GM18507 (cell line): ENCODE measurements at regions not wholly inside any gene's neighbourhood (a gene's known extent, or its start where the extent isn't known, plus 50 kb on each side); places are given as distances from the start of the nearest gene placed in this dataset.

Experiments used
- DNase-seq: peaks from one replicate; pipeline ENCODE4 v3.0.0; 2011; ENCODE audit warnings: low read depth; ENCODE audit not compliant: insufficient read length; ENCODE audit errors: extremely low spot score
- FAIRE-seq: peaks from 2 replicates; lab custom pipeline; 2011; peaks lifted over from hg19 to GRCh38; lab: Jason Lieb, UNC

GRCh38 chr18:46260016-46260878 is 156.1 kb downstream of the HAUS1 start:
- DNase-seq, result no peak
- no peak for FAIRE-seq

DNA sequence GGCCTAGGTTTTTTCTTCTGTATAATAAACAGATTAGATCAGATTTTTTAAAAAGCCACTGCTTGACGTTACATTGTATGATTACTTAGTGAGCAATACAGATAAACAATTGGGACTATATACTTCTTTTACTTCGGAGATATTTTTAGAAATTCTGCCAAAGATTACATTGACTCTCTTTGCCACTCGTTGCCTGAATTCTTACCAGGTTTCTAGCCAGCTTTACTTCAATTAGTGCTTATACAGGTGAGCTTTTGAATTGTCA is 156.6 kb downstream of the HAUS1 start:
- FAIRE-seq (no peak), DNase-seq (no peak)

GRCh38 chr18:46261799-46262198 is 157.6 kb downstream of the HAUS1 start:
- no peak for DNase-seq
- FAIRE-seq, result no peak

- FAIRE-seq, result no peak
- no peak for DNase-seq
Observed at GRCh38 chr18:46262856-46263255, 158.7 kb downstream of the HAUS1 start.

- FAIRE-seq, result no peak
Observed at GRCh38 chr18:46264255-46264654, 160.1 kb downstream of the HAUS1 start.

DNA sequence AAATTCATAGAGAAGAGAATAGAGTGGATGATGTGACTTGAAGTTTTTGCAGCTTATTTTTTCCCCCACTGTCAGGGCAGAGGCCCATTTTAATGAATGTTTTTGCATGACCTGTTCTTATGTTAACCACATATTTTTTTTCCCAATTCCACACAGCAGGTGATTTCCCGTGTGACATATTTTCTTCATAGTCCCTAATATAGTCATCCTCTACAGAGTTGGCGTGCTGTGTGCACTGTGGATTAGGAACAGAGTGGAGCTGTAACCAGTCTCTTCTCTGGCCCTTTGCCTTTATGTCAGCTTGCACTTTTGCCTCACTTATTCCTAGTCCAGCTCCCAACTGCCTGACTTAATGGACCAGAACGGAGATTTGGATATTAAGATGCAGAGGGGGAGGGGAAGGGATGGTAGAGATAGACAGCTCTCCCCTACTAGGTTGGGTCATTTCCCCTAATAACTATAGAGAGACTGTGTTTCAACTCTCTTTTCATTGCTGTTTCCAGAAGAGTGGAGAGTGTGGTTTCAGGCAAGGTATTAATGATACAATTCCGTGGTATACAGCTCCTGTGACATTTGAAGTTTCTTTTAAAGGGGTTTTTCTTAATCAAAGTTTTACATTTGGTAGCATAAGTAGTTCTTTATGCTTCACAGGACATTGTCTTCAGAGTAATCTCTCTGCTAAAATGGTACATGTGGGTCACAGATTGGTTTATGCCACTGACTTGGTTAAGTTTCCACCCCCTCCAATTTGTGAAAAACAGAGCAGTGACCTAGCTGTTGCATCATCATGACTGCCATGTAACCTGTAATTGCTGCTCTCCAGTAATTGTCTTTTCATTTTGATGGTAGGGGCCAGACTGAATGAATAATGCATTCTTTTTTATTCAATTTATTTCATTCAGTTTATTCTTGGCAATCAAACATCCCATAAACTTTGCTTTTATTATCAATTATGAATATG is 161.3 kb downstream of the HAUS1 start:
- FAIRE-seq, result no peak
- DNase-seq, result no peak

More at GRCh38 chr18:46264255-46264654, 160.1 kb downstream of the HAUS1 start:
- DNase-seq, result no peak

- no peak for FAIRE-seq
- no peak for DNase-seq
Observed at GRCh38 chr18:46266473-46266872, 162.3 kb downstream of the HAUS1 start.

DNA sequence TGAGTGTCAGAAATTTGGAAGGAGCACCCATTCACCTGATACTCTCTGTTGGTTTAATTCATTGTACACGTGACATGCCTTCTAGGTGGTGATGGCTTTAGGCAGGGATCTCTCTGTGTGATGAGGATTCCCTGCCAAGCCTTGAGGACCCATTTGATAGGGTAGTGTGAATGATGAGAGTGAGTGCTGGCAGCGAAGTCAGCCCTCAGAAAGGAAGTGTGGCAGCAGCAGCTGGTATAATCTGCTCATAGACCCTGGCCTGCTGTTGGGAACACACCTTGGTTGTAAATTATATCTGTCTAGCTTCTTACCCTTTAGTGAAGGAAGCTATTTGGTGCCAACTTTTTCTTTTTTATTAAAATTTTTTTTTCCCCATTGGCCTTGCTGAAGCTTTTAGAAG is 164.5 kb downstream of the HAUS1 start:
- DNase-seq (no peak), FAIRE-seq (no peak)

GRCh38 chr18:46269275-46269674 is 165.1 kb downstream of the HAUS1 start:
- FAIRE-seq (peak; percentile 29), DNase-seq (no peak)

DNA sequence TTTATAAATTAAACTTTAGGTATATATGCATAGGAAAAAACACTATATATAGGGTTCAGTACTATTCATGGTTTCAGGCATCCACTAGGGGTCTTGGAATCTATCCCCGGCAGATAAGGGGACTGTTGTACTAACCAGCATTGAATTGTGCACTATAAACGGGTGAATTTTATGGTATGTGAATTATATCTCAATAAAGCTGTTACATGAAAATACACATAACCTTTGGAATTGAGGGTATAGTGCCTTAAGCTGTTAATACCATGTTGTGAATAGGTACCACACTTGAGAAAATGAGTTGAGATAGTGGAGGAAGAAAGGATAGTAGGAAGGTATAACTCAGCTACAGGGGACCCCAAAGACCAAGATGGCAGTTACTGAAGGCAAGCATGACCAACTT is 167.3 kb downstream of the HAUS1 start:
- FAIRE-seq (no peak), DNase-seq (no peak)

DNA sequence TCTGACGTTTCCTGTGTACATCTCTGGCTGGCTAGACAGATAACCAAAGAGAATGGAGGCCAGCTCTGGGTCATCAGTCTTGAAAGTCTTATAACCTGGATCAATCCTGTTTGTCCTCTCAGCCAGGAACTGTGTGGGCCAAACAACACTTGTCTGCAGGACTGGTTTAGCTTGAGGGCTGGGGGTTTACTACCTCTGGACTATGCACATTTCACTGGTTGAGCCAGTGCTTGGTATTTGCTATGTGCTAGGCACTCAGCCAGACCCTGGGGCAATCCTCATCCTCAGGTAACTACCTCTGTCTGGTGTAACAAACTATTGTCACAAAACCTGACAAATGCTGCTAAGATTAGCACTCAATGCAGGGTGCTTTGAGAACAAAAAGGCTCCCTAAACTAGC is 169.7 kb downstream of the HAUS1 start:
- FAIRE-seq, result no peak
- DNase-seq, result no peak

GRCh38 chr18:46274266-46274665 is 170.1 kb downstream of the HAUS1 start:
- no peak for FAIRE-seq
- DNase-seq, result no peak

- DNase-seq, result no peak
- no peak for FAIRE-seq
Observed at GRCh38 chr18:46275370-46275769, 171.2 kb downstream of the HAUS1 start.

GRCh38 chr18:46276748-46277147 is 172.6 kb downstream of the HAUS1 start:
- DNase-seq, result no peak
- no peak for FAIRE-seq

DNA sequence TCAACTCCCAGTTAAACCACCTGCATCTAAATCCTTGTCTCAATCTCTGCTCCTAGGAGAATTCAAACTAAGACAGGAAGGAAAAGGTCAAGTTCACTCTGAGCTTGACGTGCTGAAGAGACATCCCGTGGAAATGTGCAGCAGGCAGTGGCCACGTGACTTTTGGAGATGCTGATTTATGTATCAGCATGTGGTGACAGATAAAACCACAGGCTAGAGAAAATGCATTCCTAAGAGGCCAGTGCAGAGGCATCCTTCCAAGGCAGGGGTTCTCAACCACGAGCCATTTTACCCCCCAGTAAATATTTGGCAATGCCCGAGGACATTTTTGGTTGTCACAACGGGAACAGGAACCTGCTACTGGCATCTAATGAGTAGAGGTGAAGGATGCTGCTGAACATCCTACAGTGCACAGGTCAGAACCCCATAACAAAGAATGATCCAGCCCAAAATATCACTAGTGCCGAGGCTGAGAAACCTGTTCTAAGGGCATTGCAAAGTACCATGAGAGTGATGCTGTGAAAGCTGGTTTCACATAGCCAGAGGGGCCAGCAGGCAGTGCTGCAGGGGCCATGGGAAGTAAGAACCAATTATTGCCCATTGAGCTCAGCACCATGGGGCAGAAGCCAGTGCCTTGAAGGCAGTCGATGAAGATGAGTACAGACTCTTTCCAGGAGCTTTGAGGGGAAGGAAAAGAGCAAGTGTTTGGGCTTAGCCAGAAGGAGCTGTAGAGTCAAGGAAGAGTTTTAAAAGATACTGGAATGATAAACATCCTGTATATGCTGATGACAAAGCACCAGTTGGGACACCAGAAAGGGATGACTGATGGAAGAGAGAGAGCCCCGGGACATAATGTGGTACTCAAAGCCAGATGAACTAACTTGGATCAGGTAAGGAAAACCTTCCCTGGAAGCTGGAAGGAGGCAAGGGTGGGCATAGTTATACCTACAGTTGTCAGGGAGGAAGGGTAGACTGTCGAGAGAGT is 174.6 kb downstream of the HAUS1 start:
- FAIRE-seq (no peak), DNase-seq (no peak)

DNA sequence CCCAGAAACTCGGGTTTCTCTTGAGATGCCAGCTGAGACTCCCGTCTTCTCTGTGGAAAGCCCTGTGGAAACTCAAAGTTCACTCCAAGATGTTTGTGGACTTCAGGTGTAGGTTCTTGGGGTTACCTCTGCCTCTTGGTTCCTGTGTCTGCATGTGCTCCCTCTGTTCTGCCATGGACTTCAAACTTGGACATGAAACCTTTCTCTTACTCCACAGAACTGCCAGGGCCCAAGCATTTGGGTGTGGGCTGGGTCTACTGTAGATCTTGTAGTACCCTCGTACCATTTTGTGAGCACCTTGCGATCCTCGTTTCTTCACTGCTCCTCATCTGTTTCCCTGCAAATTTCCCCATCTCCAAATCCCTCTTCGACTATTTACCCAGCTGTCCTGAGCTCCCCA is 175.5 kb downstream of the HAUS1 start:
- FAIRE-seq (no peak), DNase-seq (no peak)

DNA sequence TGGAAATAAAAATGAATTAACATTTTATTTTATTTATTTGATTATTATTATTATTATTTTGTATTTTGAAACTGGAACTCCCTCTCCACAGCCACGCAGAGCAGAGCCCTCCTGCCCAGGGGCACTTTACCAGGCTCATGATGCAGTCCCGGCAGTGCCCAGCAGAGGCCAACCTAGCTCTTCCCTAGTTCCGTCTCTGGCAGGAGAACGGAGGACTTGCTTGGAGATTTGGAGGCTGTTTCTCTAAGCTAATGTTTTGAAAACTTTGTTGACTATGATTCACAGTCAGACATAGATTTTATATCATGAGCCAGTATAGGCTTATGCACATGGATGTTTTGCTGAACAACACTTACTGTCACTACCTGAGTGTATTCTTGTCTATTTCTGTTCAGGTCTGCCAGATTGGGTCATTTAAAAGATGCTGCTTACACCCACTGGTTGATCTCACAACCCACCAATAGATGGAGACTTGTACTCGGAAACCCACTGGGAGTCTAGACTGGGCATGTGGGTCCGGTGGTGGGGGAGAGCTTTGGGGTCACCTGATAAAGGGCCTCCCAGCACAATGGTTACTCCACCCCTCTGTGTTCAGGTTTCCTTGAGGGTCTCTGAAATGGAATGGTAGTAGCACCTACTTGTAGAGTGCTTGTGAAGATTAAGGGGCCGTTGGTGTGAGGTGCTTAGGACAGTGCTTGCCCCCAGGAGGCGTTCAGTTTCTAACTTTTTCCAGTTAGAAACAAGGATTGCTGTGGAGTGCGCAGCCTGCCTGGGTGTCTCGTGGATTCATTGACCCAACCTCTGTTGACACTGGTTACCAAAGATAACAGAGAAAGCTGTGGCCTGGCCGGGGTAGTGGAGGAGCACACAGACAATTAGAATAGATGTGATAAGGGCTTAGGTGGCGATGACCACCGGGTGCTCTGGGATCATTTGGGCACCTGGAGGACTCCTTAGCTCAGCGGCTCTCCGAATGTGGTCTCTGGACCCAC is 177.3 kb downstream of the HAUS1 start:
- peak; percentile 80 for FAIRE-seq
- DNase-seq, result peak; percentile 30

DNA sequence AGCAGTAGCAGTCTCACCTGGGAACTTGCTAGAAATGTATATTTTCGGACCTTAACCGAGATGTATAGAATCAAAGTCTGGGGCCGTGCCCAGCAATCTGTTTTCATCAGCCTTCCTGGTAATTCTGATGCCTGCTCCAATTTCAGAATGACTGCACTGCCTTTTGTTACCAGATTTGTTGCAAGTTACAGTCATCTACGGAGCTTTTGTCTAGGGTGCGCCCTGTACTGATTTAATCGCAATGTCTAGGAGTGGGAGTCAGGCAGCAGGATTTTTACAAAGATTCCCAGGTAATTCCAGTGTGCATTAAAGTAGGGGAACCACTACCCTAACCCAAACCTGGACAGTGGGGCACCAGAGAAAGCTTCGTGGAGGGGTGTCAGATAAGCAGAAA is 178.0 kb downstream of the HAUS1 start:
- no peak for FAIRE-seq
- DNase-seq, result no peak
